Stimulated activated CD4-positive, alpha-beta T cell treated with anti-CD3 and anti-CD28 coated beads, Interleukin-2, amount 100 ng/mL, for 4 hours (primary cell): ENCODE measurements at regions not wholly inside any gene's neighbourhood (a gene's known extent, or its start where the extent isn't known, plus 50 kb on each side); places are given as distances from the start of the nearest gene placed in this dataset.
"Not testable (repeated sequence)": the region's sequence is repeated elsewhere in the genome, so short reads cannot be mapped to it uniquely, and the experiment has no call there.

Experiments used
- DNase-seq: peaks from one replicate; pipeline ENCODE4 v3.0.0-alpha.2; 2020; ENCODE audit warnings: low read depth

DNA sequence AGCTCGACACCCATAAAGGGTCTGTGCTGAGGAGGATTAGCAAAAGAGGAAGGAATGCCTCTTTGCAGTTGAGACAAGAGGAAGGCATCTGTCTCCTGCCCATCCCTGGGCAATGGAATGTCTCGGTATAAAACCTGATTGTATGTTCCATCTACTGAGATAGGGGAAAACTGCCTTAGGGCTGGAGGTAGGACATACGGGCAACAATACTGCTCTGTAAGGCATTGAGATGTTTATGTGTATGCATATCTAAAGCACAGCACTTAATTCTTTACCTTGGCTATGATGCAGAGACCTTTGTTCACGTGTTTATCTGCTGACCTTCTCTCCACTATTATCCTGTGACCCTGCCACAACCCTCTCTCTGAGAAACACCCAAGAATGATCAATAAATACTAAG lies 210.7 kb downstream of the POTED start:
- DNase-seq = not testable (repeated sequence)

DNA sequence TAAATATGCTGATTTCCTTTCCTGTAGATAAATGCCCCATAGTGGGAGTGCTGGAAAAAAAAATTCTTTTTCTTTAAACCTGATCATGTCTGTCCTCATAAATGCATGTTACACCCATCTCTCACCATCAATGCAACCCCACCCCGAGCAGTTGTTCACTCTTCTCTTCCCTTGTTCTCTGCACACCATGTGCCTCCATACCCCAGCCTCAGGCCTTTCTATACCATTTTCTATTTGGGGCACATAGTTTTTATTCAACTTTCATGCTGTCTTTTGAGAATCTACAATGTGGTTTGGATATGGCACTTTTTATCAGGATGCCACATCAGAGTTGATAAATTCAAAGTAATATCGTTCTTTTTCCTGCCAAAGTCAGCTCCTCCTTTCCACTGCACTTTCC lies 202.6 kb downstream of the POTED start:
- DNase-seq = not testable (repeated sequence)

DNA sequence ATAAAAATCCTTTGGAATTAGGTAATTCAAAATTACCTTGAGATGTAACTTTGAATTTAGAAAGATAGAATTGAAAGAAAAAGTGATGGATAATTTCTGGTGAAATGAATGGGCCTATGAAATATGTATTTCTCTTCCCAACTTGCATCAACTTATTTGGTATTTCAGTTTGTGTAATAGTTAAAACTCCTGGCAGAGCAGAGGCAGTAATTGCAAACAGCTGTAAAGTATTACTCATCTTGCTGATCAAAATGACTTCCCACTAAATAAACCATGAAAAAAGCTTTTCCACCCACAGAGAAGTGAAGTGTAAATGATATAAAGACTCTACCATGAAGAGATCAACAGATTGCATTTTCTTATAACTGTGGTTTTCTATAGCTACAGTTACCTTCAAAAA lies 201.0 kb downstream of the POTED start:
- DNase-seq = not testable (repeated sequence)

DNA sequence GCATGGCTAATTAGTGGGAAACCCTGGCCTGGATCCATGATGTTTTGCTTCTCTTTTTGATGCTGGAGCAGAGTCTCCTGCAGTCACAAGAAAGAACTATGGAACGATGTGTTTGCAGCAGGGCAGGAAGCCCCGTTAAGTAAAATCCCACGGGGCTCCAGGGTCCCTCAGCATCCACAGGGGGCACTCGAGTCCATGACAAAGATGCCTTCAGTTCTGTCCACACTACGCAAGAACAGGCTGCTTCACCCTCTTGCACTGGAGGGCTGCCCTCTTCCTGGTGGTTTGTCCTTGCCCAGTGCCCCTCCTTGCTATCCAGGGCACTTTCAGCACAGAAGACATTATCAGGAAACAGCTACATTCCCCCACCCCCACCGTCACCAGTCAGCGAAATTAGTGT lies 196.9 kb downstream of the POTED start:
- not testable (repeated sequence) for DNase-seq

DNA sequence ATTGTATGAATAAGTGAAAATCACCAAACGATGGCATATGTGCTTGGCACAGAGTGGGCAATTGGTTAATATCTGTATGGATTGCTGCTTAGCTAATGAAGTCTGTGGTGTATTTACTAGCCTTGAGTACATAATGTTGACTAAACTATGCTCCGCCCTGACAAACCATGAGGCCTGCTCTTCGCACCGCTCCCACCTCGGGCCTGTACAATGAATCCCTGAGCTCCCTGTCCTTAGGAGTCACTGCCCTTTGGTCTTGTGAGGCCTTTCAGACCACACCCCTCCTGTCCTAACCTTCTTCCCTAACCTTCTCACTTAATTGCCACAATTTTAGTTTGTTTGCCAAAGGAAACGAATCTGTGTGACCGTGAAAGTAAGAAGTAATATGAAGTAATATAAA lies 193.2 kb downstream of the POTED start:
- DNase-seq = not testable (repeated sequence)
